Activated CD8-positive, alpha-beta memory T cell treated with anti-CD3 and anti-CD28 coated beads for 36 hours (primary cell): ENCODE measurements at regions not wholly inside any gene's neighbourhood (a gene's known extent, or its start where the extent isn't known, plus 50 kb on each side); places are given as distances from the start of the nearest gene placed in this dataset.

Experiments used
- CTCF ChIA-PET: fragments of 350-600 bp; sonication (Branson Sonifier 250); formaldehyde crosslinking; loops from one replicate; lab custom pipeline; 2021; ENCODE audit warnings: antibody characterized with exemption; lab: Charles Lee
- POLR2A ChIA-PET: fragments of 350-600 bp; sonication (Branson Sonifier 250); formaldehyde crosslinking; loops from one replicate; lab custom pipeline; 2021; ENCODE audit warnings: antibody characterized with exemption; lab: Charles Lee

DNA sequence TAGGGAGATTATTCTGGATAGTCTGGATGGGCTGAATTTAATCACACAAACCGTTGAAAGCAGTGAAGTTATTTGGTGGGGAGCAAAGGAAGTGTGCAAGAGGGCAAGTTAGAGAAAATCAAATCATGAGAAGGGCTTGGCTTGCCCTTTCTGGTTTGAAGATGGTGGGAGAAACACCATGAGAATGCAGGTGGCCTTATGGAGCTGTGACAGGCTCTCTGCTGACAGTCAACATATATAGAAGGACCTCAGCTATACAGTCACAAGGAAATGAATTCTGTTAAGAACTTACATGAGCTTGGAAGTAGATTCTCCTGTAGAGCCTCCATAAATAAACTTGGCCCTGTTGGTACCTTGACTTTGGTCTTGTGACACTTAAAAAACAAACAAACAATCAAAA, 72.3 kb downstream of the GMNC start:
- ChIA-PET CTCF (interaction anchor here (0.6 kb wide), 1 partner anchor 255 kb away, joined by 4 read pairs; no protein-coding TSS in a partner anchor), POLR2A (no interaction called here)

DNA sequence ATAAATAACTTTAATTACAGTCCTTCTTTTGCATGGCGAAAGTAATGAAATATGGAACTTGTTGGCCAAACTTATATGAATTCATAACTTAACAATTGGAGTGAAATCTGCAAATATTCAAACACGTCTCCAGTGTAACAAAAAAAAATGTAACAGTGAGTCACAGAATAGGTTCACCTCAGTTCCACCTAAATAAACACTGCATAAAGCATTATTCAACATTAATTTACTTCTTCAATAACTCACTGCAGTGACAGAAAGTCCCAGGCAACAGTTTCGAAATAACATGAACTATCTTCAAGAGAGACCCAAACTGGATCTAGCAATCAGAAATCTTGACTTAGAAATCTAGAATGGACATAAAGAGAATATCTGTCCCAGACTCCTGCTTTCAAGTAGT, 75.6 kb downstream of the GMNC start:
- POLR2A ChIA-PET: no interaction called here
- CTCF ChIA-PET: no interaction called here

DNA sequence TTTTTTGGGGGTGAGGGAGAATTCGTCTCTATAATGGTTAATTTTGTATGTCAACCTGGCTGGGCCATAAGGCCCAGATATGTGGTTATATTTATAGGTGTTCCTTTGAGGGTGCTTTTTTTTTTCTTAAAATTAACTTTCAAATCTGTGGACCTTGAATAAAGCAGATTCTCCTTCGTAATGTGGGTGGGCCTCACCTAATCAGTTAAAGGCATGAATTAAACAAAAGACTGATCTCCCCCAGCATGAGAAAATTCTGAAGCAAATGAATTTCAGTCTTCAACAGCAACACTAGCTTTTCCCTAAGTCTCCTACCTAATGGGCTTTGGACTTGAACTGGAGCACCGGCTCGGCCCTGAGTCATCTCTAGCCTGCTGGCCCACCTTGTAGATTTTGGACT, 77.4 kb downstream of the GMNC start:
- CTCF ChIA-PET: no interaction called here
- POLR2A ChIA-PET: no interaction called here

DNA sequence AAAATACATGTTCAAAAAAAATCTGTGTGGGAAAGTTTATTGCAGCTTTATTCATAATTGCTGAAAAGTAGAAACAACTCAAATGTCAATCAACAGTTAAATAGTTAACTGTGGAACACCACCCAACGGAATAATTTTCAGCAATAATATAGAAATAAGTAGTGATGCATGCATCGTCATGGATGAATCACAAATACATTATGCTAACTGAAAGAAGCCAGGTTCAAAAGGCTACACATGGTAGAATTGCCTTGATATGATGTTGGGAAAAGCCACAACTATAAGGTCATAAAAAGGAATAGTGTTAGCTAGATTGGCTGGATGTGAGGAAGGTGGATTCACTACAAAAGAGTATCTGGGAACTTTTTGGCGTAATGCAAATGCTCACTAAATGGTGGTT, 82.0 kb downstream of the GMNC start:
- ChIA-PET CTCF (no interaction called here), POLR2A (no interaction called here)

DNA sequence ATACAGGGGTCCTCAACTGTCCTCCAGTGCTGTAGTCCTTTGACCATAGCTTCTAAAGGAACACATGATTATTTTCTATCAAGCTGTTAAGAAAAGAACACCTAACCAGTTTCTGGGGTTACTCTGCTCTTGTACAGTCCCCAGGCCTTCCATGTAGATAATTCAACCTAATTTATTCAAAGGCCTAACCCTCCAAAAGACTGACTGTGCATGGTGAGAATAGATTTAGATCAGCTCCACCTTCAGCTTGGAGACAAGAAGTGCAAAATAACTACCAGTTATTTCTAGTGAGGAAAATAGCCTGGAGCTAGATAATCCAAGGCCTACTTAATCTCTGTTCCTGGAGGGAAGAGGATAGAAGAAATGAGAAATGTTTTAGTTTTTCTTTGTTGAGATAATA, 87.9 kb downstream of the GMNC start:
- ChIA-PET CTCF (no interaction called here), POLR2A (no interaction called here)

DNA sequence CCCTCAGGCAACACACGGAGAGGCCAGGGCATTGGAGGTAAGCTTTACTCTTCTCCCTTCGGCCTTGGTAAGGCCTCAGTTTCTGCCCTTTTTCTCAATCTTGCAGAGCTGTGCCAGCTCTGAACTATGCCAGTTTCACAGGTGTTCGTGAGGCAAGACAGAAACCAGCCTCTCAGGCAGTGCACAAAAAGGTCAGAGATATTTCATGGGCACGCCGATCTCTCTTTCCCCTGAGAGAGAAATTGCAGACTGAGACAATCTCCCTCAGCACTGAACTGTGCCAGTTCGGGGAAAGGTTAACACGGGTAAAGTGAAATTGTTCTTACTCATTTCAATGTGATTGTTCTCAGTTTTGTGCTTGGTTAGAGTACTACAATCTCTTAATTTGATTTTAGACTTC, 88.5 kb downstream of the GMNC start:
- POLR2A ChIA-PET: no interaction called here
- CTCF ChIA-PET: no interaction called here

DNA sequence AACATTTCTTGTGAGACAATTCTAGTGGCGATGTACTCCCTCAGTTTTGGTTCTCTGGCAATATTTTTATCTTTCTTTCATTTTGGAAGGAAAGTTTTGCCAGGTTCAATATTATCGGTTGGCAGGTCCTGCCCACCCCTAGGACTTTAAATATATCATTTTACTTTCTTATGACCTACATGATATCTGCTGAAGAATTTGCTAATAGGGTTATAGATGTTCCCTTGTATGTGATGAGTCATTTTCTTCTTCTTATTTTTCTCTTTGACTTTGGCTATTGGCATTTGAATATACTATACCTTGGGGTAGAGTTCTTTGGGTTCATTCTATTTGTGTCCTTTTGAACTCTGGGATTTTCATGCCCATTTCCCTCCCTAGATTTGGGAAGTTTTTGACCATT, 89.7 kb downstream of the GMNC start:
- ChIA-PET CTCF (no interaction called here), POLR2A (no interaction called here)

DNA sequence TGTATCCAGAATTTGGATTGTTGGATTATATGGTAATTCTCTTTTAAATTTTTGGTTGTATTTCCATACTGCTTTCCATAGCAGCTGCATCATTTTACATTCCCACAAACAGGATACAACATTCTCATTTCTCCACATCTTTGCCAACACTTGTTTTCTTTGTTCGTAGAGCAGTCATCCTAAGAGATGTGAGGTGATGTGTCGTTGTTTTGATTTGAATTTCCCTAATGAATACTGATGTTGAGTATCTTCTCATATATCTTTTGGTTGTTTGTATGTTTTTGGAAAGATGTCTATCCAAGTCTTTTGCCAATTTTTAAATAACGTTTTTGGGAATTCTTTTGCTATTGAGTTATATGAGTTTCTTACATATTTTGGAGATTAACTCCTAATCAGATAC, 93.6 kb downstream of the GMNC start:
- CTCF ChIA-PET: no interaction called here
- POLR2A ChIA-PET: no interaction called here

DNA sequence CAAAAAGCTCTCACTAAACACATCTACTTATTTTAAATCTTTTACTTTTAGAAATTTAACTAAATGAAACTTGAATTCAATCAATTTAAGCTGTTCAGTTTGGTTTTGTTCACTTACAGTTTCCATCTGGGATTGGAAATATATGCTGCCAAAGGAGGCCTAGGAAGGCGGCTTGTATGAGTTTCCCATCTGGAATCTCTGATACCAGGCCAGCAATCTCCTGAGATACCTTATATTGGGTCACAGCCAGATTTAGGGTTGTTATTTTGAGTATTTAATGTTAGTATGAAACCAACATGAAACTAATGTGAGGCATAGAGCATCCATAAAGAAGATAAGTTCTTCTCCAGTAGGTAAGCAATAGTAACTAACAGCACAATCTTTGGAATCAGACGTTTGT, 94.6 kb downstream of the GMNC start:
- CTCF ChIA-PET: no interaction called here
- POLR2A ChIA-PET: no interaction called here

DNA sequence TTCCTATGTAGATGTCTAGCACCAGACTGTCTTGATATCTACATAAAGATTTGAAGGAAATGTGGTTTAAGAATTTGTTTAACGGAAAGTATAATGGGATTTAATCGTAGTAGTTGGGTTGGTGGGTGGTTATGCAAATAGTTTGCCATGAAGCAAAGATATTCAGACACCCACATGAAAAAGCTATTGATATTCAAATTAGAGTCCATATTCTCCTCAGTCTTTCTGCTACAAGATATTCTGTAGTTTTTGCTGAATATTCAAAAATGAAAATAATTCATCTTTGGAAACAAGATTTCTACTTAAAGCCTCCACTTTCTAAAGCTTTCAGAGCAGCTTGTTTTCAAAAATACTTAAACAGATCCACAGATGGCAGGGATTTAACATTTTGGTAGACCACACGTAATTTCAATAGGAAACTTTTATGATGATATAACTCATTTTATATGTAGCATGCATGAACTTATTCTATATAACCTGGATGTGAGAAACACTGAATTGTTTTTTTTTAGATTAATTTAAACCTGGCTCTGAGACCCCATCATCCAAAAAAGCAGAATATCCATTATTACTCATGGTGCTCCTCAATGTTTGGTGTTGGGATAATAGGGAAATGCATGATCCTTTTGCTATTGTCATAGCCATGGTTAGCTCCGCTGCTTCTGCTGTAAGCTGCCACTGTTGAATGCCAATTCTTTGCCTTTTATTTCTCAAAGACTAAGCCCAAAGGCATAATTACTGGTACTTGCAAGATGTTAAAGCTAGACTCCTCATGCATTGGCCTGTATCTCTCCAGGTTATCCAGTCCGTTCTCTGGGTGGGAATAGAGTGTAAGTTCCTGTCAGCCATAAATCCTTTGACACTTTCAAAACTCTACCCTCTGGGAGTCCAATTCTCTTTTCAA, 98.0 kb downstream of the GMNC start:
- POLR2A ChIA-PET: no interaction called here
- CTCF ChIA-PET: no interaction called here

DNA sequence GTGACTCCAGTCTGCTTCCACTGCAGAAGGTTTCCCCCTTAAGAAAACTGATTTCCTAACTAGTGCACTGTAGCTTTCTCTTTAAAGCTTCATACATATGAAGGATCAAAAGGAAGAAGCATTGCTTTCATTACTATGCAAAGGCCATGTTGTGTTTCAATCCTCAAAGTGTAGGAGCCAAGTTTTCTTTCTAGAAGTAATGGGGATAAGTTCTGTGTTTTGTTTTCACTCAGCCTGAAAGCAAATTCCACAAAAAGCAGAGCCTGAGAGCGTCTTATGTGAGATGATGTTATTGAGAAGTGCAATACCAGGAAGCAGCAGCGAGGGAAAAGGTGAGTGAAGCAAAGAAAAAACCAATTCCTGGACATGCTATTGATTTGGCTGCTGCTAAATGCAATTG, 99.7 kb downstream of the GMNC start:
- ChIA-PET POLR2A (no interaction called here), CTCF (no interaction called here)

DNA sequence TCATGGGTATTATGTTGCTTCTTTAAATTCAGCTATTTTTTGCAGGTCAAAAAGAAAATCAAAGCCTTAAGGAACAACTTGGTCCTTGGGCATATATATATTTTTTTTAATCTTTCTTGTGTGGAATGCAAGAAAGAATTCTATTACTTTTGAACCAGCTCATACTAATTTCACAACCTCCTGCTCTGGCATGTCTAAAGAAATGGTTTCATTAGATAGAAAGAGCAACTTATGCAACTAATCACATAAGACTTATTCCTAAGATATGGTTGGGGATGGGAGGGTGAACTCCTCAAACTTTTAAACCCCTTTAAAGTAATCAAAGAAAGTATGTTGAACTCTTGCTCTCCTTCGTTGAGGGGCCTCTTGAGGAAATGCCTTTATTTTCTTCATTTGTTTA, 114.9 kb downstream of the GMNC start:
- ChIA-PET CTCF (no interaction called here), POLR2A (no interaction called here)

DNA sequence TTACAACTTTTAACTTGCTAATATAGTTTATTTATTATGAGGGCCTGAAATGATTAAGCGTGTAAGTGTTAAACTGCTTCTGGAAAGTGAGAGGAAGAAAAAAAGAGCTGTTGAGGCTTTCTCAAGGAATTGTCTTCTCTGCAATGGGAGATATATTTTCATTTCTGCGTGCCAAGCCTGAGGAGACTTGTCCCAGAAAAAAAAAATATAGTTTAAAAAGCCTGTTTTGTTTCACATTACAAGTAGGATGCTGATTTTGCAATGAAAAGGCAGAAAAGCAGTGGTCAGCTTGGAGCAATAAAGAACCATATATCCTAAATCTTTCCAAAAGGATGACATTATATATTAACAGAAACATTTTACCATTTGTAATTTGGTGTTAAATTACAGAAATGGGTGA, 115.5 kb downstream of the GMNC start:
- CTCF ChIA-PET: no interaction called here
- POLR2A ChIA-PET: no interaction called here

DNA sequence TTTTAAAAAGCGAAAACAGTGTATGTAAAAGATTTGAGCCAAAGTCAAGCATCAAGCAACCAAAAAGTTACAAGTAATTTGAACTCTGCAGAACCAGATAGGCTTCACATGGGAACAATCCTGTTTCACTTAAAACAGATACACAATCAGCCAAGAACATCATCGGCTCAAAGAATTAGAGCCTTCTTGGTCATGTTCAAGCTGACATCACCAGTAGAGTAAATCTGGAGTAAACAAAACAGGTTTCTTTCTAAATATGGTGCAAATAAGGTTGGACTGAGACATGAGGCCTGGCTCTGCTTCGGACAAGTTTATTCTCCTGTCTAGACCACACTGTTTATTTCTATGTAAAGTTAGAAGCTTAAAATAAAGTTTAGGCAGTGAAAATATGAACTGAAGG, 116.0 kb downstream of the GMNC start:
- POLR2A ChIA-PET: no interaction called here
- CTCF ChIA-PET: no interaction called here

DNA sequence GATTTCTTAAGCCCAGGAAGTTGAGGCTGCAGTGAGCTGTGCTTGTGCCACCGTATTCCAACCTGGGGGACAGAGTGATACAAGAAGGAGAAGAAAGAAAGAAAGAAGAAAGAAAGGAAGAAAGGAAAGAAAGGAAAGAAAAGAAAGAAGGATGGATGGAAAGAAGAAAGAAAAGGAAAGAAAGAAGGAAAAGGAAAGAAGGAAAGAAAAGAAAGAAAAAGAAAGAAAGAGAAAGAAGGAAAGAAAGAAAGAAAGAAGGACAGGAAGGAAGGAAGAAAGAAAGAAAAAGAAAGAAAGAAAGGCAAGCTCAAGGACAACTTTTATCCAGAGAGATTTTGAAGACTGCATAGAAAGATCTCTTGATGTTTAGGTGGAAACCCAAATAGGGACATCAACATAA, 120.7 kb downstream of the GMNC start:
- ChIA-PET POLR2A (no interaction called here), CTCF (no interaction called here)

DNA sequence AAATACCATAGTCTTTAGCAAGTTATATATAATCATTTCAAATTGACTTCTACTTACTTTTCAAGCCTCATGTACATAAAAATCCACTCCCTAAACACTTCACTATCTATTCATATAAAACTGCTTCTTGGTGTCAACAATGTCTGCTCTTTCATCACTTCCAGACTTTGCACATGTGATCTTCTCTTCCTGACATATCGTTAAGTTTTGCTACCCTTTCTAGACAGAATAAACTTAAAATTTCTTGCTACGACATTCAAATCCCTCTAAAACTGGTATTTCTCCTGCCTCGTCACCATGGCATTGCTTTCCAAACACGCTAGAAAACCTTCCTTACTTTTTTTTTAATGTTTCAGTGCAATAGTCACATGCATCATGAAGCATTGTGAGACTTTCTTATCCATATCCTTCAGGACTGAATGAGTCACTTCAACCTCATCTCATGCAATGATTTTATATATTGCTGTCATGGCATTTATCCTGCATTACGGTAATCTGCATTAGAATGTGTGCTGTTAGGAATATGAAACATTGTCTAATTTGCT, 122.8 kb downstream of the GMNC start:
- ChIA-PET POLR2A (no interaction called here), CTCF (no interaction called here)

DNA sequence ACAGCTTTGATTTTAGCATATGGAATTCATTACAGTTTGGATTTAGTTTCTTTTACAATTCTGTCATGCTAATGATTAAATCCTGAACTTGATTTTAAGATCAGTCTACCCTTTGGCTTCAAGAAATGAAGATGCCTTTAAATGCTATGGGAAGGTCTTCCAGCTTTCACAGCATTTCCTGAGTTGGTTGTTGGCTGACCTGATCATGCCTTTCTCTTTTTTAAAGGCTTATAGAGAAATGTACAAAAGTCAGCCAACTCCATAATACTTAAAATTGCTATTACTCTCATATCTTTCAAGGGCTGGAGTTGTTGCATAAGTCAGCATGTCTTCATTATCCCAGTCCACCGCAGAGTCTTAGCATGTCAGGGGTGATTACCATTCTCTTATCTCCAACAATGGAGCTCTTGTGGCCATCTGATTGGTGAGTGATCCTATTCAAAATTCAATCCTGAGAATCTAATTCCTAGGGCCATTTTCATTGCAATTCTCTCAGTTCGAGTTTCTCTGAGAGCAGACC, 123.8 kb downstream of the GMNC start:
- POLR2A ChIA-PET: no interaction called here
- CTCF ChIA-PET: no interaction called here

DNA sequence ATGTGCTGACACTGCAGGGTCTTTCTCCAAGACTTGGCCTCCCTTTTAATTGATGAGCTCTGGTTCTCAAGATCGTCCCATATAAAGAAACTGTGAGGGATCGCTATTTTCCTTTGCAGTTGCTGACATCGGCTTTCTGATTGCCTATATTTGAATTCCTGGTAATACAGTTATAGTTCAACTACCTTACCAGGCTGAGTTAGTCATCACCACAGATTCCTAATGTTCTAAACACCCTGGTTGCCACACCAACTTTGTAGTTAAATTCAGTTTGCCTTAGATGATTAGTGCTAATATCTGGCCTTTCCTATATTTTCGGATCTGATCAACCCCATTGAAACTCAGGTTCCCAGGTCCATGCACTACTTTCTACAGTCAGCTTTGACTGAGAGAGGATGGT, 125.0 kb downstream of the GMNC start:
- CTCF ChIA-PET: no interaction called here
- POLR2A ChIA-PET: no interaction called here

DNA sequence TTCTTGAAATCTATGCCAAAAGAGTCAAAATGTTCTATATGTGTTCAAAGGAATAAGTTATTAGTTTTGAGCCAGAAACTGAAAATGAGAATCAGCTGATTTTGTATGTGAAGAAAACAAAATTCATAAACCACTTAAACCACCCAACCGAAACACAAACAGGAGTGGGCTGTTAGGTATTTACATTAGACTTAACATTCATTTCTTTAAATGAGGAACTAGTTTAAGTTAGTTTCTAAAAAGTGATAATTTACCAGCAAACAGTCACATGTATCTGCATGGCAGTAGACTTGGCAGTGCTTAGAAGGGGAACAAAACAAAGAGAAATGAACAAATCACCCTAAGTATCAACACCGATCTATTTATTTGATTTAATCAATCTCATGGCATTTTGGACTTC, 128.0 kb downstream of the GMNC start:
- ChIA-PET POLR2A (no interaction called here), CTCF (no interaction called here)

DNA sequence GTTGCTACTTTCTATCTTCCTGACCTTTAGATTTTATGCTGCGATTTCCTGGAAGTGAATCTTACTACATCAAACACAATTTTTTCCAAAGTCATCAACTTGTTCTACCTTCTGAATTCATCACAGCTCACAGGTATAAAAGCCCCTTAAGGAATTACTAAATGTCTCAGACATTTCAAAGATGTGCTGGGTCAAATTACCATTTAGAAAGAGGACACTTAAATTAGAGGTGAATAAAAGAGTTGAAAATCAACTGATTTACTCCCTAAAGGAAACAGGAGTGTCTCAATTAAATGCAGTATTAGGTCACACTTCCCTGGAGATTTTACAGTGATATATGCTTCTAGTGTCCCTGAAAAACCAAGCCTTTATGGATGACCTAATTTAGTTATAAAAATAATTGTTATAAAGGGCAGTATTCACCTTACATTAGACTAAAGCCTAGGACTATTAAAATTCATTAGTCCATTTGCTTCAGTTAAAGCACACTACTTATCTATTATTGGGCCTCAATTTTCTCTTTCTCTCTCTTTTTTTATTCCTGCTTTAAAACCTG, 128.8 kb downstream of the GMNC start:
- ChIA-PET POLR2A (no interaction called here), CTCF (no interaction called here)

DNA sequence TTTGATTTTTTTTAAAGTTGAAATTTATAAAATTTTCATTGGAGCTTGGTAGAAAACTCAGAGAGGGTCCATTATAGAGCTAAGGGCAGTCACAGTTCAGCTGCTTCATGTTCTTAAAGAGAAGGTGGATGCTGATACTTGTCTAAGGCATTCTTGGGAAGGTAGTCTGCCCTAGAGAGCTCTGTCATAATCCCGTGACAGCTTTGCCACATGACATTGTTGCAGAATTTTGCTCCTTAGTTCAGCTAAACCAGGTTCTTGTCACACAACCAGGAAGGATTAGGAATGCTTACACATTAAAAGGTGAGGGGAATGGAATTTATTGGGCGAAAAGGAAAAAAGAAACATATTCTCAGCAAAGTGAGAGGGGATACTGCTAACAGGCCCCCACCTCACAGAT, 130.9 kb downstream of the GMNC start:
- CTCF ChIA-PET: no interaction called here
- POLR2A ChIA-PET: no interaction called here
